Neural cell (in vitro differentiated cells): ENCODE measurements at regions not wholly inside any gene's neighbourhood (a gene's known extent, or its start where the extent isn't known, plus 50 kb on each side); places are given as distances from the start of the nearest gene placed in this dataset.

Experiments used
- H2AFZ ChIP-seq: fragments of 200-600, 300-800 bp; sonication (generic), shearing (Covaris generic); 2 replicates; pipeline ENCODE4 v1.6.0; 2014; ENCODE audit warnings: low read depth, mild to moderate bottlenecking, antibody characterized with exemption, low read length, moderate library complexity
- H3F3A ChIP-seq: fragments of 200-600 bp; shearing (Covaris generic); 2 replicates; pipeline ENCODE4 v1.6.1; 2016; ENCODE audit warnings: mild to moderate bottlenecking, moderate library complexity, mixed read lengths, antibody characterized with exemption, low read length; ENCODE audit not compliant: insufficient read depth, poor library complexity, severe bottlenecking
- H3K27ac ChIP-seq: fragments of 200-600, 300-800 bp; sonication (generic), shearing (Covaris generic); 2 replicates; pipeline ENCODE4 v1.5.1; 2014; ENCODE audit warnings: mild to moderate bottlenecking, low read length, moderate library complexity
- H3K27me3 ChIP-seq: fragments of 300-800, 200-600 bp; sonication (generic), shearing (Covaris generic); 2 replicates; pipeline ENCODE4 v1.6.0; 2014; ENCODE audit warnings: mild to moderate bottlenecking, low read depth, low read length, moderate library complexity; ENCODE audit not compliant: insufficient read depth
- H3K36me3 ChIP-seq: fragments of 300-800, 200-600 bp; sonication (generic), shearing (Covaris generic); 2 replicates; pipeline ENCODE4 v1.5.1; 2014; ENCODE audit warnings: mild to moderate bottlenecking, antibody characterized with exemption, low read length, moderate library complexity; ENCODE audit not compliant: insufficient read depth
- H3K4me2 ChIP-seq: fragments of 300-800, 200-600 bp; sonication (generic), shearing (Covaris generic); 2 replicates; pipeline ENCODE4 v1.6.0; 2014; ENCODE audit warnings: mild to moderate bottlenecking, low read length
- H3K4me3 ChIP-seq: fragments of 300-800, 200-600 bp; sonication (generic), shearing (Covaris generic); 2 replicates; pipeline ENCODE4 v1.5.1; 2014; ENCODE audit warnings: mild to moderate bottlenecking, low read length, moderate library complexity
- H3K79me2 ChIP-seq: fragments of 200-600 bp; shearing (Covaris generic); replicated peaks from 2 replicates; pipeline ENCODE4 v1.6.0; 2014; ENCODE audit warnings: mild to moderate bottlenecking, low read length, moderate library complexity; ENCODE audit not compliant: insufficient read depth
- H3K9ac ChIP-seq: fragments of 300-800, 200-600 bp; sonication (generic), shearing (Covaris generic); 2 replicates; pipeline ENCODE4 v1.6.1; 2016; ENCODE audit warnings: mild to moderate bottlenecking, low read length, mixed read lengths
- H3K9me2 ChIP-seq: fragments of 200-600 bp; shearing (Covaris generic); 2 replicates; pipeline ENCODE4 v1.6.1; 2016; ENCODE audit warnings: mild to moderate bottlenecking, low read length, mixed read lengths; ENCODE audit not compliant: insufficient read depth
- H3K9me3 ChIP-seq: fragments of 200-600, 300-800 bp; sonication (generic), shearing (Covaris generic); 2 replicates; pipeline ENCODE4 v1.6.1; 2016; ENCODE audit warnings: mild to moderate bottlenecking, mixed run types, low read length, moderate library complexity, mixed read lengths
- H4K20me1 ChIP-seq: fragments of 200-600 bp; shearing (Covaris generic); 2 replicates; pipeline ENCODE4 v1.6.1; 2016; ENCODE audit warnings: mild to moderate bottlenecking, mixed run types; ENCODE audit not compliant: insufficient read depth
- CTCF ChIP-seq: fragments of 450-650 bp; IDR thresholded peaks from 2 replicates; pipeline ENCODE4 v1.5.1; 2014; ENCODE audit warnings: antibody characterized with exemption, mild to moderate bottlenecking, moderate library complexity; ENCODE audit not compliant: poor library complexity, severe bottlenecking
- EP300 ChIP-seq: fragments of 450-650 bp; conservative IDR thresholded peaks from 2 replicates; pipeline ENCODE4 v1.6.1; 2014; ENCODE audit warnings: antibody characterized with exemption, mild to moderate bottlenecking, moderate library complexity; ENCODE audit not compliant: poor library complexity, severe bottlenecking
- EZH2 ChIP-seq: fragments of 200-600, 300-800 bp; shearing (Covaris generic), sonication (generic); IDR thresholded peaks from 2 replicates; pipeline ENCODE4 v1.6.1; 2014; ENCODE audit warnings: antibody characterized with exemption, low read length, borderline replicate concordance, mild to moderate bottlenecking; ENCODE audit not compliant: insufficient read depth, poor library complexity, severe bottlenecking
- MXI1 ChIP-seq: fragments of 450-650 bp; conservative IDR thresholded peaks from 2 replicates; pipeline ENCODE4 v1.6.1; 2014; ENCODE audit warnings: antibody characterized with exemption, mild to moderate bottlenecking; ENCODE audit not compliant: poor library complexity, severe bottlenecking
- POLR2AphosphoS5 ChIP-seq: IDR thresholded peaks from 2 replicates; pipeline ENCODE4 v1.6.1; 2012
- RAD21 ChIP-seq: fragments of 450-650 bp; conservative IDR thresholded peaks from 2 replicates; pipeline ENCODE4 v1.6.1; 2014; ENCODE audit warnings: antibody characterized with exemption, mild to moderate bottlenecking, moderate library complexity
- REST ChIP-seq: IDR thresholded peaks from 2 replicates; pipeline ENCODE4 v1.6.1; 2012; ENCODE audit warnings: borderline replicate concordance
- SMC3 ChIP-seq: fragments of 450-650 bp; conservative IDR thresholded peaks from 2 replicates; pipeline ENCODE4 v1.6.1; 2014; ENCODE audit warnings: antibody characterized with exemption, mild to moderate bottlenecking, moderate library complexity; ENCODE audit not compliant: poor library complexity
- TAF1 ChIP-seq: IDR thresholded peaks from 2 replicates; pipeline ENCODE4 v1.6.1; 2012; ENCODE audit warnings: low read depth

GRCh38 chr12:124377981-124378509 lies 83.2 kb downstream of the RFLNA start:
- Histone ChIP-seq H3K9me2 (no peaks in the 10 kb centered on the region), H3K27ac (no peak overlapping the region)

GRCh38 chr12:124376435-124376834 lies 81.5 kb downstream of the RFLNA start:
- Histone ChIP-seq H3F3A (no peaks in the 10 kb centered on the region), H3K4me2 (no peak overlapping the region), H3K27ac (no peak overlapping the region), H3K9me3 (no peaks in the 10 kb centered on the region), H3K27me3 (no peaks in the 10 kb centered on the region), H4K20me1 (no peaks in the 10 kb centered on the region), H3K9ac (no peak overlapping the region), H3K4me3 (no peak overlapping the region), H3K36me3 (no peaks in the 10 kb centered on the region), H3K79me2 (no peaks in the 10 kb centered on the region), H2AFZ (no peak overlapping the region), H3K9me2 (no peaks in the 10 kb centered on the region)
- TF ChIP-seq TAF1 (no peak), EP300 (no peak), POLR2AphosphoS5 (no peak), MXI1 (no peak), REST (no peak), SMC3 (no peak), RAD21 (no peak), CTCF (no peak), EZH2 (no peak)

More at GRCh38 chr12:124377981-124378509, 83.2 kb downstream of the RFLNA start:
- Histone ChIP-seq H3K79me2 (no peaks in the 10 kb centered on the region), H3K9ac (no peak overlapping the region), H4K20me1 (no peaks in the 10 kb centered on the region), H3K36me3 (no peaks in the 10 kb centered on the region), H2AFZ (no peak overlapping the region), H3K27me3 (no peaks in the 10 kb centered on the region), H3K4me2 (no peak overlapping the region), H3K4me3 (no peak overlapping the region), H3K9me3 (no peaks in the 10 kb centered on the region), H3F3A (no peaks in the 10 kb centered on the region)
- TF ChIP-seq POLR2AphosphoS5 (no peak), RAD21 (no peak), SMC3 (no peak), EP300 (no peak), MXI1 (no peak), TAF1 (no peak), CTCF (no peak), EZH2 (no peak)
